NT2/D1 (cell line): ENCODE measurements at regions not wholly inside any gene's neighbourhood (a gene's known extent, or its start where the extent isn't known, plus 50 kb on each side); places are given as distances from the start of the nearest gene placed in this dataset.

Experiments
- DNase-seq: peaks from one replicate; pipeline ENCODE4 v3.0.0-alpha.2; 2011; ENCODE audit warnings: low read depth, low spot score
- H3K27me3 ChIP-seq: 2 replicates; pipeline ENCODE4 v1.6.0; 2011; ENCODE audit warnings: mild to moderate bottlenecking; ENCODE audit not compliant: insufficient read length, insufficient read depth
- H3K36me3 ChIP-seq: 2 replicates; pipeline ENCODE4 v1.6.1; 2011; ENCODE audit warnings: mild to moderate bottlenecking, low read length, mixed read lengths; ENCODE audit not compliant: insufficient read depth, insufficient read length
- H3K4me1 ChIP-seq: 2 replicates; pipeline ENCODE4 v1.5.1; 2011; ENCODE audit not compliant: insufficient read depth, insufficient read length
- H3K4me3 ChIP-seq: 2 replicates; pipeline ENCODE4 v1.5.1; 2011; ENCODE audit warnings: low read depth; ENCODE audit not compliant: insufficient read length
- H3K9ac ChIP-seq: 2 replicates; pipeline ENCODE4 v1.6.0; 2011; ENCODE audit warnings: low read depth; ENCODE audit not compliant: insufficient read length
- H3K9me3 ChIP-seq: 2 replicates; pipeline ENCODE4 v1.5.1; 2011; ENCODE audit warnings: mild to moderate bottlenecking, low read length; ENCODE audit not compliant: insufficient read depth
- SUZ12 ChIP-seq: IDR thresholded peaks from 2 replicates; pipeline ENCODE4 v1.6.1; 2011; ENCODE audit not compliant: insufficient read length, insufficient read depth; ENCODE audit errors: extremely low read depth
- YY1 ChIP-seq: IDR thresholded peaks from 2 replicates; pipeline ENCODE4 v1.6.1; 2011; ENCODE audit not compliant: insufficient read length, insufficient read depth
- ZNF274 ChIP-seq: IDR thresholded peaks from 2 replicates; pipeline ENCODE4 v1.6.1; 2011; ENCODE audit warnings: mild to moderate bottlenecking, low read depth, low read length

DNA sequence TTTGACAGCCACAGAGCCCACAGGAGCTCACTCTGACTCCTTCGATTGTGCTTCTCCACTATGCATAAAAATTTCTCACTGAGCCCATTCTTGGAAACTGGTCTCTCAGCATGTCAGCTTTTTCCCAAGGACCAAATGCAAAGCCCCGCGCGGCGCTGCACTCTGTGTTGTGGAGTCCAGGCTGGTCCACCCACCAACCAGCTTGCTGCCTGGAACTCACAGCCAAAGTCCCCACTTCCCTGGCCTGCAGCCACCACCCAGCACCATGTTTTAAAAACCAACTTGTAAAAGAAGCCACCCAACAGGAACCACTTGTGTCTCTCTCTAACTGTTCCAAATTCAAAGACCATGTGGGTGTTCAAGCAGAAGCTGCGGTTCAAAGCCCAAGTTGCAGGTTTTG, 124.4 kb downstream of the SPATA19 start:
- no peak for TF ChIP-seq ZNF274
- H3K4me3 ChIP-seq: no peak overlapping the region
- H3K27me3 ChIP-seq: no peaks in the 10 kb centered on the region
- H3K4me1 ChIP-seq: no peaks in the 10 kb centered on the region
- H3K36me3 ChIP-seq: no peaks in the 10 kb centered on the region
- H3K9me3 ChIP-seq: no peaks in the 10 kb centered on the region
- DNase-seq: no peak
- H3K9ac ChIP-seq: no peak overlapping the region

- Histone ChIP-seq H3K4me3 (no peak overlapping the region), H3K9me3 (no peaks in the 10 kb centered on the region), H3K27me3 (no peaks in the 10 kb centered on the region), H3K9ac (no peak overlapping the region), H3K36me3 (no peaks in the 10 kb centered on the region), H3K4me1 (no peaks in the 10 kb centered on the region)
- DNase-seq: no peak
- TF ChIP-seq YY1: no peak
- TF ChIP-seq ZNF274: no peak
- TF ChIP-seq SUZ12: no peak
These were observed 125.6 kb downstream of the SPATA19 start for GRCh38 chr11:133719532-133720235.

DNA sequence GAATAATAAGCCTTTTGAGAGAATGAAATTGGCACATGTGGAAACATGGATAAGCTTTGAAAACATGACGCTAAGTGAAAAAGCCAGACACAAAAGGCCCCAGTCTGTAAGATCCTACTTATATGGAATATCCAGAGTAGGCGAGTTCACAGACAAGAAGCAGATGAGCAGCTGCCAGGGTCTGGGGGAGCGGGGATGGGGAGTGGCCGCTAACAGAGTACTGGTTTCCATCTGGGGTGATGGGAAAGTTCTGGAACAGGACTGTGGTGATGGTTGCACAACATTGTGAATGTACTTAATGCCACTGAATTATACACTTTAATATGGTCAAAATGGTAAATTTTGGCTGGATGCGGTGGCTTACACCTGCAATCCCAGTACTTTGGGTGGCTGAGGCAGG, 126.5 kb downstream of the SPATA19 start:
- no peak for DNase-seq
- H3K36me3 ChIP-seq: no peaks in the 10 kb centered on the region
- TF ChIP-seq YY1: no peak
- no peak for TF ChIP-seq ZNF274
- no peak for TF ChIP-seq SUZ12

DNA sequence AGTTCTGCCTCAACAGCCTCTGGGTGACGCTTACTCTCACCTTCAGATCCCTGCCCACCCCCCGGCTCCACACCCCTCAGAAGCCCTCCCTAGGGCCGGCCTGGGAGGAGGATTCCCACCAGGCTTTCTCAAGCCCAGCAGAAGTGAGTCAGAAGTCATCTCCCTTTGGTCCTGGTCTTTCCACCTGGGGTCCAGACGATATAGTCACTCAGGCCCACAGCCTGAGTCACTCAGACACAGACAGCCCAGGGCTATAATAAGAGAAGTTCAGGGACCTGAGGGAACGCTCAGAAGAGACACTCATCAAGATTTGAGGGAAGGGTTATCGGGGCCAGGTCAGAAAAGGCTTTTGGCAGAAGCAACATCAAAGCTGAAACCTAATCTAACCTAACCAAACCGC, 127.1 kb downstream of the SPATA19 start:
- H3K4me1 ChIP-seq: no peaks in the 10 kb centered on the region

More for the DNA sequence above, 126.5 kb downstream of the SPATA19 start:
- Histone ChIP-seq H3K4me1 (no peaks in the 10 kb centered on the region), H3K9ac (no peak overlapping the region), H3K4me3 (no peak overlapping the region), H3K9me3 (no peaks in the 10 kb centered on the region), H3K27me3 (no peaks in the 10 kb centered on the region)

DNA sequence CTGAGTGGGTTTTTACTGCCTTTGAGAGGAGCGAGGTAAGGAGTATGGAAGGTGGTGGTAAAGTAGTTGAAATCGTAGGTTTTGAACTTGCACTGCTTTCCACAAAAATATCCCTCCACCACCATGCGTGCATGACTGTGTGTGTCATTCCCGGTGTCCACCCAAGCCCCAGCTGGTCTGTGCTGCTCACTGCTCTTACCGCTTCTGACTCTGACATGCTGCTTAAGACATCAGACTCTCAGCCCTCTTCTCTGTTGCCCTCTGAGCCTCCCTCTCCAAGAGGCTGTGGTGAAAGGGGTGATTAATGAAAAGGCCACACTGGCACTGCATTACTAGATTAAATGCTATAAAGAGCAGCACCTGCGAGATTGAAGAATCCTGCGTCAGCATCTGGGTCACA, 128.7 kb downstream of the SPATA19 start:
- no peak overlapping the region for H3K9ac ChIP-seq
- H3K36me3 ChIP-seq: no peaks in the 10 kb centered on the region
- H3K9me3 ChIP-seq: no peaks in the 10 kb centered on the region
- no peaks in the 10 kb centered on the region for H3K27me3 ChIP-seq
- no peak for TF ChIP-seq SUZ12
- TF ChIP-seq ZNF274: no peak
- no peak for TF ChIP-seq YY1
- no peak overlapping the region for H3K4me3 ChIP-seq
- DNase-seq: no peak
- peaks cover under 1% of the 10 kb centered on the region for H3K4me1 ChIP-seq

More for the DNA sequence above, 127.1 kb downstream of the SPATA19 start:
- H3K9me3 ChIP-seq: no peaks in the 10 kb centered on the region
- no peak overlapping the region for H3K9ac ChIP-seq
- H3K36me3 ChIP-seq: no peaks in the 10 kb centered on the region
- TF ChIP-seq ZNF274 (no peak), SUZ12 (no peak)
- no peaks in the 10 kb centered on the region for H3K27me3 ChIP-seq
- DNase-seq: no peak
- H3K4me3 ChIP-seq: no peak overlapping the region

DNA sequence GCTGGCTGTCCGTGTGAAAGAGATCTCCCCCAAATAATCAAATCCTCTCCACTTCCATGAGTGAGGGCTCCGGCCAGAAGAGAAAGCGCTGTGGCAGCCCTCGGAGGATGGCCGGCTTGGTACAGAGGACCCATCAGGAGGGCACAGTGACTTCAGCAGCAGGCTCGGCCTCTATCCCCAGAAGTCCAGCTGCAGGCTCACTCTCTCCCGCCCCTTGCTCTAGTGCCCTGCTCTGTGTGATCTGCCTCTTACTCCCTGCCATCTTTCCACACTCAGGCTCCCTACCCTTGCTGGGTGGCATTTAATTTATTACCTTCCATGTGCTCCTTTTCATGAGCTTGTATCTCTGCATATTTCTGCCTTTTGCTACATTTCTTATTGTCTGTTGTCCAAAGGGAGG, 129.7 kb downstream of the SPATA19 start:
- Histone ChIP-seq H3K9me3 (no peaks in the 10 kb centered on the region), H3K36me3 (no peaks in the 10 kb centered on the region), H3K9ac (no peak overlapping the region), H3K27me3 (no peaks in the 10 kb centered on the region), H3K4me3 (no peak overlapping the region), H3K4me1 (peaks cover 2% of the 10 kb centered on the region)
- TF ChIP-seq ZNF274 (no peak), YY1 (no peak), SUZ12 (no peak)
- no peak for DNase-seq

DNA sequence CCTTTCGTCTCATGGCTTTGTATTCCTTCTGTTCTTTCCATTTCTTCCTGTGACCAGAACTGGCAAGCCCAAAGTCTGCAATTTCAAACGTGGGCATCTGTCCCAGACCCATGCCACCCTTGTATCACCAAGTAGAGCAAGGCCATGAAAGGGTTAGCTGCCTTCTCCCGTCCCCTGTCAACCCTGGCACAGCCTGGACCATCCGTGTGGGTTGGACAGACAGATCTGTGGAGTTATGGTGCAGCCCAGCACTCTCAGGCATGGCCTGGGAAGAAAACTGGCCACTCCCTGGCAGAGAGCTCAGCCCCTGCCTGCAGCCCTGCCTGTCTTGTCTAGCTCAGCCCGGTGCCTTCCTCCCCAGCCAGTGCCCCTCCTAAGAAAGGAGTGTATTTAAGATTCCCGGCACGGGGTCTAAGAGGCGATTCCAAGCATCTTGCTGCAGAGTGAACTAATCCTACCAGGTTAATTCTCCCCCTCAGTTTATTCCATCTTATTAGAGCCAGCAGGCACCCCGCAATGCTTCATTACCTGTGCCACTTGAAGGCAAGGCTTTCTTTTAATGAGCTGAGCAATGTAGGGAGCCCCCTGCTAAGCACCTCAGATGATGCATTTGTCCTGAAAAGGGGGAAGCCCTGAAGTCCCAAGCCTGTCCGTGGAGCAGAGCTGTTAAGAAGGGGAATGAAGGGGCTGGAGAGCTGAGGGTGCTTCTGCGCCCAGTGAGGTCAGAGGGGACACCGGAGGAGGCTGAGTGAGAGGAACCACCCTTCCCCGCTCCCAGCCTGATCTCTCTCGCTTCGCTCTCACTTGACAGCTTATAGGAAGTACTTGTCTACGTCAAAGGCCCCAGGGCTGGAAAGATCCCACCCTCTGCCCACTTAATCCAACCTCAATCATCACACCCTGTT, 130.6 kb downstream of the SPATA19 start:
- no peak overlapping the region for H3K4me3 ChIP-seq
- no peak overlapping the region for H3K9ac ChIP-seq
- no peak for DNase-seq
- H3K9me3 ChIP-seq: no peaks in the 10 kb centered on the region
- no peaks in the 10 kb centered on the region for H3K36me3 ChIP-seq
- TF ChIP-seq ZNF274 (no peak), YY1 (no peak), SUZ12 (no peak)
- no peaks in the 10 kb centered on the region for H3K27me3 ChIP-seq
- peaks cover 2% of the 10 kb centered on the region for H3K4me1 ChIP-seq
